ENCODE measurements at regions not wholly inside any gene's neighbourhood (a gene's known extent, or its start where the extent isn't known, plus 50 kb on each side); places are given as distances from the start of the nearest gene placed in this dataset.

DNA sequence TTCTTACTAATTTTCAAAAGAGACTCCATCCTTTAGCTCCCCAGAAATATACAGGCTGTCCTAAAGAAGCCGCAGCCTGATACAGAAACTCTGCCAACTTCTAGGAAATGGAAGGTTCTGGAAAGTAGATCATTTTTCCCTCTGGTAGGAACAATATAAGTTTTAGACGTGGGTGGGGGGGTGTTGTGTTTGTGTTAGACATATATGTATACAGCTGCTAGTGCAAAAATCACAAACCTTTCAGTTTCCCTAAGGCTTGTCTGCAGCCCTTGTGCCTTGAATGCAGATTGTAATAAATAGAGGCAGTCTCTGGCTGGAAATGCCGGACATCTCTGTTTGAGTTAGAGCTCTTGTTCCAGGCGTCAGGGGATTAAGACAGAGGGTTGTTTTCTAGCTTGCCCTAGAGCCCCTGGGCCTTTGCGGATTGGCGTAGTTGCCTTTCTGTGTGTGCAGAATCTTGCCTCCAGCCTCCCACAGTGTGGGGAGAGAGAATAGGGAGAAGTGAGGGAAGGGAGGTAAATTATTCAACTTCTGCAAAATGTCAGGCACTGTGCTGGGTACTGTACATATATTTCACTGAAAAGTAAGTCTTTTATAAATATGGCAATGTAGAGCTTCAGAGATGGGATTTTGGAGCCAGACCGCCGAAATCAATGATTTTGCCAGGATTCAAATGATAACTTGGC is 269.7 kb downstream of the PRL start:
- Histone ChIP-seq H3K9me3 (ENCODE audit: control insufficient read depth in 4 of 4, insufficient read depth in 3 of 4, low read length in 3 of 4) (peaks cover 0 to 2% (median 0%) of the 10 kb centered on the region in 4 donors), H3K27me3 (ENCODE audit: control insufficient read depth in 3 of 3, insufficient read depth in 3 of 3, low read length in 2 of 3) (no peaks in the 10 kb centered on the region), H3K4me3 (no peak overlapping the region), H3K9ac (ENCODE audit: insufficient read depth in 1 of 2, low read length in 2 of 2) (no peak overlapping the region), H3K36me3 (ENCODE audit: control insufficient read depth in 4 of 4, insufficient read depth in 4 of 4, low read length in 4 of 4) (peaks cover 0 to 2% (median 0%) of the 10 kb centered on the region in 4 donors), H3K27ac (ENCODE audit: low read depth in 1 of 2, low read length in 1 of 2) (no peak overlapping the region), H3K4me1 (ENCODE audit: control insufficient read depth in 5 of 5, insufficient read depth in 5 of 5, low read length in 5 of 5) (peaks cover 6 to 50% (median 29%) of the 10 kb centered on the region in 5 donors)
- peak in 2 of 3 donors; percentile 47 to 53 for DNase-seq
- no peak for ATAC-seq (ENCODE audit: insufficient read depth, low FRiP score)
- TF ChIP-seq, protein P1, sequence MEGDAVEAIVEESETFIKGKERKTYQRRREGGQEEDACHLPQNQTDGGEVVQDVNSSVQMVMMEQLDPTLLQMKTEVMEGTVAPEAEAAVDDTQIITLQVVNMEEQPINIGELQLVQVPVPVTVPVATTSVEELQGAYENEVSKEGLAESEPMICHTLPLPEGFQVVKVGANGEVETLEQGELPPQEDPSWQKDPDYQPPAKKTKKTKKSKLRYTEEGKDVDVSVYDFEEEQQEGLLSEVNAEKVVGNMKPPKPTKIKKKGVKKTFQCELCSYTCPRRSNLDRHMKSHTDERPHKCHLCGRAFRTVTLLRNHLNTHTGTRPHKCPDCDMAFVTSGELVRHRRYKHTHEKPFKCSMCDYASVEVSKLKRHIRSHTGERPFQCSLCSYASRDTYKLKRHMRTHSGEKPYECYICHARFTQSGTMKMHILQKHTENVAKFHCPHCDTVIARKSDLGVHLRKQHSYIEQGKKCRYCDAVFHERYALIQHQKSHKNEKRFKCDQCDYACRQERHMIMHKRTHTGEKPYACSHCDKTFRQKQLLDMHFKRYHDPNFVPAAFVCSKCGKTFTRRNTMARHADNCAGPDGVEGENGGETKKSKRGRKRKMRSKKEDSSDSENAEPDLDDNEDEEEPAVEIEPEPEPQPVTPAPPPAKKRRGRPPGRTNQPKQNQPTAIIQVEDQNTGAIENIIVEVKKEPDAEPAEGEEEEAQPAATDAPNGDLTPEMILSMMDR (IDR thresholded peaks at IDR 0.05; ENCODE audit: control extremely low read depth, extremely low read depth), result no peak
- WGBS, 2 donors, result 82 to 89% methylated on average over 8 of the region's 8 CpGs

DNA sequence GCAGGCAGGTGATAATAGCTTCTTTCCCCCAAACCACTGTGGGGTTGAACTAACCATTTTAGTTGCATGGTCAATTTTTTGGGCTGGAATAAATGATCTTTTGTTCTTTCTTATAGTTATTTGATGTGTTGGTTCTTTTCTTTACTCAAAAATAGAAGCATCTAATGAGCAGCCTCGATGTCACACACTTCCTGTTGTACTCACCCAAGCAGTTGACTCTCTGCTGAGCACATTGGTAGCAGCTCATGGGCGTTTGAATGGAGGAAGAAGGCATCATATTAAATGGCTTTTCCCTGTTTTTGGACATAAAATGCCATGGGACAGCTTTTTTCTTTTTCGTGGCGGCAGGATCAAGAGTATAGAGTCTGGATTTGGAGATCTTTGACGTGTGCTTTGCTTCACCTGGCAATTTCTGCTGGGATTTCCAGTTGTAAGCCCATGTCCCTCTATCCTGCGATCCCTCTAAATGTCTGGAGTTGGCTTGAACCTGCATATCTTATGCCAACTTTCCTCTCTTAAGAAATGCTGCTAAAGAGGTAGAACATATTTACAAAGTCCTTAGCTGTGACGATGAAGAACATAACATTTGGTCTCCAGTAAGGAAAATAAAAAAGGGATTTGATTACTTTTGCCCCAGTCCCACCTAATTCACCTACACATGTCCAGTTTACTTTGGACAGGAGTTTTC is 268.3 kb downstream of the PRL start:
- Histone ChIP-seq H3K9ac (ENCODE audit: insufficient read depth in 1 of 2, low read length in 2 of 2) (peak overlapping the region in 1 of 2 donors; percentile 61), H3K36me3 (ENCODE audit: control insufficient read depth in 4 of 4, insufficient read depth in 4 of 4, low read length in 4 of 4) (no peaks in the 10 kb centered on the region), H3K4me3 (no peak overlapping the region), H3K9me3 (ENCODE audit: control insufficient read depth in 4 of 4, insufficient read depth in 3 of 4, low read length in 3 of 4) (no peaks in the 10 kb centered on the region), H3K27me3 (ENCODE audit: control insufficient read depth in 3 of 3, insufficient read depth in 3 of 3, low read length in 2 of 3) (no peaks in the 10 kb centered on the region), H3K4me1 (ENCODE audit: control insufficient read depth in 5 of 5, insufficient read depth in 5 of 5, low read length in 5 of 5) (peaks cover 5 to 50% (median 29%) of the 10 kb centered on the region in 5 donors), H3K27ac (ENCODE audit: low read depth in 1 of 2, low read length in 1 of 2) (peak overlapping the region in 1 of 2 donors; percentile 7)
- DNase-seq (peak in 1 of 3 donors; percentile 63), ATAC-seq (ENCODE audit: insufficient read depth, low FRiP score) (no peak)
- TF ChIP-seq, protein P1 (IDR thresholded peaks at IDR 0.05; ENCODE audit: control extremely low read depth, extremely low read depth), result no peak
- WGBS, 2 donors, result 58 to 64% methylated on average over 7 of the region's 7 CpGs

DNA sequence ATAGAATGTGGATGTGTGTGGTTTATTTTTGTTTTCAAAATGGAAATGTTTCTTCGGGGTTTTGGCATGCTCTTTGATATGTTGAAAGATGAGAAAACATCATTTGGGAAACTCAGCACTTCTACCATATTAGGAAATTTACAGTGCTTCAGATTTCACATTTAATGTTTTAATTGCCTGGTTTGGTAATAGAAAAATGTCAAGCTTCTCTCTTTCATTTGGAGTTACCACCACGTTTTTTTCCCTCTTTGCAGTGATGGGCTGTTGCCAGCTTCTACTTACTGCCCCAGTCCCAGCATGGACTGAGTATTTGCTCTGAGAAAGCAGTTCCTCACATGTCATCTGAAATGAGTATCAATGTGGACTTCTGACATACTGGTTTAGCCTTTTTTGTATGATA is 267.7 kb downstream of the PRL start:
- no peak overlapping the region for H3K27ac ChIP-seq (ENCODE audit: low read depth in 1 of 2, low read length in 1 of 2)
- ATAC-seq (ENCODE audit: insufficient read depth, low FRiP score), result no peak
- peaks cover 5 to 44% (median 29%) of the 10 kb centered on the region in 5 donors for H3K4me1 ChIP-seq (ENCODE audit: control insufficient read depth in 5 of 5, insufficient read depth in 5 of 5, low read length in 5 of 5)
- peak; percentile 33 to 74 (median 71) for DNase-seq
- no peaks in the 10 kb centered on the region for H3K27me3 ChIP-seq (ENCODE audit: control insufficient read depth in 3 of 3, insufficient read depth in 3 of 3, low read length in 2 of 3)
- TF ChIP-seq, protein P1 (IDR thresholded peaks at IDR 0.05; ENCODE audit: control extremely low read depth, extremely low read depth), result no peak
- peak overlapping the region in 1 of 2 donors; percentile 83 for H3K9ac ChIP-seq (ENCODE audit: insufficient read depth in 1 of 2, low read length in 2 of 2)
- no peak overlapping the region for H3K4me3 ChIP-seq
- H3K9me3 ChIP-seq (ENCODE audit: control insufficient read depth in 4 of 4, insufficient read depth in 3 of 4, low read length in 3 of 4), result no peaks in the 10 kb centered on the region
- WGBS, 2 donors, result 8 to 13% methylated on average over 2 of the region's 2 CpGs
- H3K36me3 ChIP-seq (ENCODE audit: control insufficient read depth in 4 of 4, insufficient read depth in 4 of 4, low read length in 4 of 4), result no peaks in the 10 kb centered on the region

Measured in lung (tissue), 11 donors.